PC-9 (cell line): ENCODE measurements at regions not wholly inside any gene's neighbourhood (a gene's known extent, or its start where the extent isn't known, plus 50 kb on each side); places are given as distances from the start of the nearest gene placed in this dataset.
"Not testable (repeated sequence)": the region's sequence is repeated elsewhere in the genome, so short reads cannot be mapped to it uniquely, and the experiment has no call there.

ENCODE experiments used
- EZH2 ChIP-seq: fragments of 200-600 bp; sonication (generic); IDR thresholded peaks from 2 replicates; pipeline ENCODE4 v1.8.0; 2017; ENCODE audit warnings: antibody characterized with exemption, low read depth
- TF ChIP-seq, protein P1 (sequence below): fragments of 200-600 bp; sonication (generic); conservative IDR thresholded peaks from 2 replicates; pipeline ENCODE4 v1.6.1; 2017; ENCODE audit warnings: mixed run types, antibody characterized with exemption, mild to moderate bottlenecking, moderate library complexity

DNA sequence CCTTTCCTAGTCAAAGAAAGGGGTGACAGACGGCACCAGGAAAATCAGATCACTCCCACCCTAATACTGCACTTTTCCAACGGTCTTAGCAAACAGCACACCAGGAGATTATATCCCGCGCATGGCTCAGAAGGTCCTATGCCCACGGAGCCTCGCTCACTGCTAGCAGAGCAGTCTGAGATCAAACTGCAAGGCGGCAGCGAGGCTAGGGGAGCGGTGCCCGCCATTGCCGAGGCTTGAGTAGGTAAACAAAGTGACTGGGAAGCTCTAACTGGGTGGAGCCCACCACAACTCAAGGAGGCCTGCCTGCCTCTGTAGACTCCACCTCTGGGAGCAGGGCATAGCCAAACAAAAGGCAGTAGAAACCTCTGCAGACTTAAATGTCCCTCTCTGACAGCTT is 233.9 kb downstream of the DPY19L2 start:
- TF ChIP-seq, protein P1, sequence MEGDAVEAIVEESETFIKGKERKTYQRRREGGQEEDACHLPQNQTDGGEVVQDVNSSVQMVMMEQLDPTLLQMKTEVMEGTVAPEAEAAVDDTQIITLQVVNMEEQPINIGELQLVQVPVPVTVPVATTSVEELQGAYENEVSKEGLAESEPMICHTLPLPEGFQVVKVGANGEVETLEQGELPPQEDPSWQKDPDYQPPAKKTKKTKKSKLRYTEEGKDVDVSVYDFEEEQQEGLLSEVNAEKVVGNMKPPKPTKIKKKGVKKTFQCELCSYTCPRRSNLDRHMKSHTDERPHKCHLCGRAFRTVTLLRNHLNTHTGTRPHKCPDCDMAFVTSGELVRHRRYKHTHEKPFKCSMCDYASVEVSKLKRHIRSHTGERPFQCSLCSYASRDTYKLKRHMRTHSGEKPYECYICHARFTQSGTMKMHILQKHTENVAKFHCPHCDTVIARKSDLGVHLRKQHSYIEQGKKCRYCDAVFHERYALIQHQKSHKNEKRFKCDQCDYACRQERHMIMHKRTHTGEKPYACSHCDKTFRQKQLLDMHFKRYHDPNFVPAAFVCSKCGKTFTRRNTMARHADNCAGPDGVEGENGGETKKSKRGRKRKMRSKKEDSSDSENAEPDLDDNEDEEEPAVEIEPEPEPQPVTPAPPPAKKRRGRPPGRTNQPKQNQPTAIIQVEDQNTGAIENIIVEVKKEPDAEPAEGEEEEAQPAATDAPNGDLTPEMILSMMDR: not testable (repeated sequence)
- not testable (repeated sequence) for TF ChIP-seq EZH2
